GM18519 (cell line): ENCODE measurements at regions not wholly inside any gene's neighbourhood (a gene's known extent, or its start where the extent isn't known, plus 50 kb on each side); places are given as distances from the start of the nearest gene placed in this dataset.
"Not testable (repeated sequence)": the region's sequence is repeated elsewhere in the genome, so short reads cannot be mapped to it uniquely, and the experiment has no call there.

ENCODE experiments used
- ATAC-seq: cut with Tn5 transposase; IDR thresholded peaks from one replicate; pipeline ENCODE4 v1.9.1; 2021; ENCODE audit warnings: mild to moderate bottlenecking, moderate library complexity; ENCODE audit not compliant: unreplicated experiment, low FRiP score

- ATAC-seq = no peak
These were observed 453.2 kb upstream of the PTCHD4 start for GRCh38 chr6:48564036-48564820.

GRCh38 chr6:48563433-48563832, 452.4 kb upstream of the PTCHD4 start:
- no peak for ATAC-seq

- ATAC-seq = no peak
These were observed 449.4 kb upstream of the PTCHD4 start for GRCh38 chr6:48560408-48560807.

DNA sequence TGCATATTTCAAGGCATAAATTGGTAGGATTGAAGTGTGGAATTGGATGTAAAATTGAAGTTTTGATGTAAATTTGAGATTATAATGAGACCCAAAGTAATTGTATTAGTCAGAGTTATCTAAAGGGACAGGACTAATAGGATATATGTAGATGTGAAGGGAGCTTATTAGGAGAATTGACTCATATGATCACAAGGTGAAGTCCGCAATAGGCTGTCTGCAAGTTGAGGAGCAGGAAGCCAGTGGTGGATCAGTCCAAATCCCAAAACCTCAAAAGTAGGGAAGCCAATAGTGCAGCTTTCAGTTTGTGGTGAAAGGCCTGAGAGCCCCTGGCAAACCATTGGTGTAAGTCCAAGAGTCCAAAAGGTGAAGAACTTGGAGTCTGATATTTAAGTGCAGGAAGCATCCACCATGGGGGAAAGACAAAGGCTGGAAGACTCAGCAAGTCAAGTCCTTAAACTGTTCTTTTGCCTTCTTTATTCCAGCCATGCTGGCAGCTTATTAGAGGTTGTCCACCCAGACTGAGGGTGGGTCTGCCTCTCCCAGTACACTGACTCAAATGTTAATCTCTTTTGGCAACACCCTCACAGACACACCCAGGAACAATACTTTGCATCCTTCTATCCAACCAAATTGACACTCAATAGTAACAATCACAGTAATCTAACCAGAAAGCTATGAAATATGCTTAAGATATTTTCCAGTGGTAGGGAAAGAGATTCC, 442.6 kb upstream of the PTCHD4 start:
- no peak for ATAC-seq

GRCh38 chr6:48552905-48553304, 441.9 kb upstream of the PTCHD4 start:
- no peak for ATAC-seq

- ATAC-seq = no peak
These were observed 439.6 kb upstream of the PTCHD4 start for GRCh38 chr6:48550603-48551002.

DNA sequence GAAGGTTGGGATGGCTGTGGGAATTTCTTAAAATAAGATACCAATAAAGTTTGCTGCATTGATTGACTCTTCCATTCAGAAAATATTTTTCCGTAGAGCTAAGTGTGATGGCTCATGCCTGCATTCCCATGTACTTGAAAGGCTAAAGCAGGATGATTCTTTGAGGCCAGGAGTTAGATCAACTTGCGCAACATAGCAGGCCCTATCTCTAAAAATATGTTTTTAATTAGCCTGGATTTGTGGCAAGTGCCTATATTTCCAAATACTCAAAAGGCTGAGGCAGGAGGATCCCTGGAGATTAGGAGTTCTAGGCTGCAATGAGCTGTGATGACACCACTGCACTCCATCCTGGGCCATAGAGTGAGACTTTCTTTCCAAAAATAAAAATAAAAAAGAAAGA, 431.2 kb upstream of the PTCHD4 start:
- ATAC-seq = no peak

- no peak for ATAC-seq
These were observed 430.7 kb upstream of the PTCHD4 start for GRCh38 chr6:48541649-48542048.

GRCh38 chr6:48535582-48536009, 424.6 kb upstream of the PTCHD4 start:
- no peak for ATAC-seq

GRCh38 chr6:48530978-48531377, 420.0 kb upstream of the PTCHD4 start:
- ATAC-seq = not testable (repeated sequence)

- no peak for ATAC-seq
These were observed 414.9 kb upstream of the PTCHD4 start for GRCh38 chr6:48525849-48526248.

- no peak for ATAC-seq
These were observed 410.0 kb upstream of the PTCHD4 start for GRCh38 chr6:48520951-48521350.

DNA sequence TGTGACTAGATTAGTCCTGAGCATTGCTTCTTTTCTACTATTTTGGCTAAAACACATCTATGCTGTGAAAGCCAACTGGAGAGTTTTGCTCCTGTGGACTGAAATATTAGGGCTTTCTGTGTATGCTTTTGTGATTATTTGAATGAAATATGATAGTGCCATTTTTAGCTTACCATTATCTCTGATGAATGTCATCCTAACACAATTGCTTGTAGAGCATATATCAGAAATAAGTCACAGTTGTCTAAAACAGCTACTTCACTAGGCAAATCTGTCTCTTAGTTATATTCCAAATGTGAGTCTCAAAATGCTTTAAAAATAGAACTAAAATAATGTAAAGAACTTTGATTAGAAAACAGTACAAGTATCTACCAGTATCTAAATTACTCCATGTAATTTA, 401.4 kb upstream of the PTCHD4 start:
- ATAC-seq = no peak

DNA sequence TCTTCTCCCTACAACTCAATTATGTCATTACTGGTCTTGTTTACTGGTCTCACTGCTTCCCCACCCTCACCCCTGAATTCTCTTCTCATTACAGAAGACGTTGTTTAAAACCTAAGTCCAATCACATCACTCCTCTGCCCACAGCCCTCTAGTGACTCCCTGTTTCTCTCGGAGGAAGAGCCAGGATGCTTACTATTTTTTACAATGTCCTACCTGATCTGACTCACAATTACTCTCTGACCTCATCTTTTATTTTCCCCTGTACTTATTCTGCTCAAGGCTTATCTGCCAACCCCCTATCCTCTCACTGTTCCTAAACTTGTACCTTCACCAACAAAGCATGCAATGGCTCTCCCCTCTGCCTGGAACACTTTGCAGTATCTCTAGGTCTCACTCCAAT, 400.4 kb upstream of the PTCHD4 start:
- ATAC-seq = no peak

- no peak for ATAC-seq
These were observed 394.6 kb upstream of the PTCHD4 start for GRCh38 chr6:48505621-48506020.

GRCh38 chr6:48493432-48493831, 382.4 kb upstream of the PTCHD4 start:
- ATAC-seq = not testable (repeated sequence)

GRCh38 chr6:48490658-48491057, 379.7 kb upstream of the PTCHD4 start:
- ATAC-seq = no peak

DNA sequence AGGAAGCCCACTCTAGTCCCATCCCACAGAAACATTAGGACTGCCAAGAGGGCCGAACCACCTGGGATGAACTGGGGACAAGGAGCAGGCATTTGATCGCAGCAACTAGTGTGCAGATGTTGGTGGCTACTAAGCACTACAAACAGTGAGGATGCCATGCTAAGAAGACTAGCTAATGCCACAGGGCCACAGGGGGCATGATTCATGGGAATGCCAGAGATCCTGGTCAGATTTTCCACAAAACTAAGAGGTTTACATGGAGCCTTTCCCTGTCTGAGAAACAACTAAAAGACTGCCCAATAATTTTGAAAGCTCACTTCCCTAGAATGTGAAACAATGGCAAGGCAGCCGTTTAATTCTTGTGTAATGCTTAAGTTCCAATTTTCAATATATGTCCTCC, 375.9 kb upstream of the PTCHD4 start:
- ATAC-seq = no peak

- ATAC-seq = no peak
These were observed 375.4 kb upstream of the PTCHD4 start for GRCh38 chr6:48486373-48486772.

- no peak for ATAC-seq
These were observed 365.3 kb upstream of the PTCHD4 start for GRCh38 chr6:48476257-48476656.

GRCh38 chr6:48475275-48475674, 364.3 kb upstream of the PTCHD4 start:
- ATAC-seq = no peak

- no peak for ATAC-seq
These were observed 363.8 kb upstream of the PTCHD4 start for GRCh38 chr6:48474830-48475229.
